BE2C (cell line): ENCODE measurements at regions not wholly inside any gene's neighbourhood (a gene's known extent, or its start where the extent isn't known, plus 50 kb on each side); places are given as distances from the start of the nearest gene placed in this dataset.

ENCODE experiments used
- DNase-seq: peaks from one replicate; pipeline ENCODE4 v3.0.0-alpha.2; 2020
- H3K27me3 ChIP-seq: fragments of 250-450 bp; sonication (Bioruptor Pico); 2 replicates; pipeline ENCODE4 v1.5.1; 2020; ENCODE audit warnings: mild to moderate bottlenecking
- H3K36me3 ChIP-seq: fragments of 250-450 bp; sonication (Bioruptor Pico); 2 replicates; pipeline ENCODE4 v1.5.1; 2020; ENCODE audit warnings: mild to moderate bottlenecking
- H3K4me1 ChIP-seq: fragments of 250-450 bp; sonication (Bioruptor Pico); 2 replicates; pipeline ENCODE4 v1.5.1; 2020
- H3K4me3 ChIP-seq: 2 replicates; pipeline ENCODE4 v1.5.1; 2011; ENCODE audit warnings: low read depth, low read length
- H3K9me3 ChIP-seq: fragments of 250-450 bp; sonication (Bioruptor Pico); 2 replicates; pipeline ENCODE4 v1.5.1; 2020
- TF ChIP-seq, protein P1 (sequence below): IDR thresholded peaks from 2 replicates; pipeline ENCODE4 v1.5.1; 2012; ENCODE audit warnings: mild to moderate bottlenecking, low read depth, low read length

DNA sequence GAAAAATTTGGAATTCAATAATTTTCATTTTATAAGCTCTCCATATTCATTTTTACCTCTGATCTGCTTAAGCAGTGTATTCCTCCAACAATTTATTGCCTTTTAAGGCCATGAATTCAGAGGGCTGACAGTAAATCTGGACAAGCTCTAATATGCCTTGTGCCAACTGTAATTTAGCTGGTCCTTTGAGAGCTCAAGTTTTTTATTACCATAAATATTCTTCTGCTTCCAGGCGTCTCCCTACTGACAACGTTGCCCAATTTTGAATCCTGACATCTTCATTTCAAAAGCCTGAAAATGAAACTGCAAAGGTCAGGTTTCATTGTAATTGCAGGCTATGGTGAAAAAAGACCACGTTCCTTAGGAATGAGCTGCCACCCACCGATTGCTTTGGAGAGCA lies 95.8 kb upstream of the GEMIN8 start:
- TF ChIP-seq, protein P1, sequence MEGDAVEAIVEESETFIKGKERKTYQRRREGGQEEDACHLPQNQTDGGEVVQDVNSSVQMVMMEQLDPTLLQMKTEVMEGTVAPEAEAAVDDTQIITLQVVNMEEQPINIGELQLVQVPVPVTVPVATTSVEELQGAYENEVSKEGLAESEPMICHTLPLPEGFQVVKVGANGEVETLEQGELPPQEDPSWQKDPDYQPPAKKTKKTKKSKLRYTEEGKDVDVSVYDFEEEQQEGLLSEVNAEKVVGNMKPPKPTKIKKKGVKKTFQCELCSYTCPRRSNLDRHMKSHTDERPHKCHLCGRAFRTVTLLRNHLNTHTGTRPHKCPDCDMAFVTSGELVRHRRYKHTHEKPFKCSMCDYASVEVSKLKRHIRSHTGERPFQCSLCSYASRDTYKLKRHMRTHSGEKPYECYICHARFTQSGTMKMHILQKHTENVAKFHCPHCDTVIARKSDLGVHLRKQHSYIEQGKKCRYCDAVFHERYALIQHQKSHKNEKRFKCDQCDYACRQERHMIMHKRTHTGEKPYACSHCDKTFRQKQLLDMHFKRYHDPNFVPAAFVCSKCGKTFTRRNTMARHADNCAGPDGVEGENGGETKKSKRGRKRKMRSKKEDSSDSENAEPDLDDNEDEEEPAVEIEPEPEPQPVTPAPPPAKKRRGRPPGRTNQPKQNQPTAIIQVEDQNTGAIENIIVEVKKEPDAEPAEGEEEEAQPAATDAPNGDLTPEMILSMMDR: no peak
- Histone ChIP-seq H3K27me3 (no peaks in the 10 kb centered on the region), H3K4me1 (no peaks in the 10 kb centered on the region), H3K4me3 (no peak overlapping the region), H3K36me3 (no peaks in the 10 kb centered on the region), H3K9me3 (no peaks in the 10 kb centered on the region)
- DNase-seq: no peak

DNA sequence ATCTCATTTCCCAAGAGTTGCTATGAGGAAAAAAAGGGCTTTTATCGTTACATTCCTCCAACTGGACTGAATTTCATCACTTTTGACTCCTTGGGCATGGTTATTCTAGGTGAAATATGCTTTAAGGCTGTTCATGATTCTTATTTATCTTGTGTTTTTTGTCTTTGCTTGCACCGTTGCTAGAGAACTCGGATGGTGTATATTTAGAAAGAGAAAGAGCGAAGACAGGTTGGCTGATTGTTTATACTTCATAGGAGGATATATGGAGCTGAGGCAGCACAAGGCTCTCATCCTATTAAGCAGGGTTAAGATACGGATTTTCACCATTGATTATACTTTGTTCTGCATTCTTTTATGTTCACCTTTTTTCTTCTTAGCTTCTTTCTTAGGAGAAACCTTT lies 94.9 kb upstream of the GEMIN8 start:
- no peak overlapping the region for H3K4me3 ChIP-seq
- no peaks in the 10 kb centered on the region for H3K27me3 ChIP-seq
- H3K9me3 ChIP-seq: no peaks in the 10 kb centered on the region
- no peaks in the 10 kb centered on the region for H3K4me1 ChIP-seq
- TF ChIP-seq, protein P1: no peak
- no peaks in the 10 kb centered on the region for H3K36me3 ChIP-seq
- no peak for DNase-seq

DNA sequence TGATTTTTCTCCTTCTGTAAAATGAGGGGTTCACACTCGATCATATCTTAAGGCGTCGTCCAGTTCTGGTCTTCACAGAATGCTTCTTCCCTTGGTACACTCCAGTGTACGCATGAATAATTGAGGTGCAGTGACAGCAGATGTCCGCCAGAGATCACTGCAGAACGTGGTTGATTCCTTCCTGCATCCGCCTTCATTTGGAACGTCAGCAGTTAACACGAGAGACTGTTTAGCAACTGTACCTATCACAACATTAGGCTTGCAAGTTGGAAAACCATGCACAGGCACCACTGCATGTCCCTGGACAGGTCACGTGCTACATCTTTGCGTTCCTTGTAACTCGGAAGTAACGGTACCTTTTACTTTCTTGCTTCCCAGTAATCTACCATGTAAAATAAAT lies 66.0 kb upstream of the GEMIN8 start:
- TF ChIP-seq, protein P1: peak; percentile 75
- Histone ChIP-seq H3K27me3 (0 out of 2 replicates have a peak, but pooled peaks cover 5% of the 10 kb centered on the region), H3K9me3 (no peaks in the 10 kb centered on the region), H3K4me1 (no peaks in the 10 kb centered on the region), H3K36me3 (no peaks in the 10 kb centered on the region), H3K4me3 (peak overlapping the region; percentile 9; the same call in 1 of the 2 replicates)
- DNase-seq: peak; percentile 34

DNA sequence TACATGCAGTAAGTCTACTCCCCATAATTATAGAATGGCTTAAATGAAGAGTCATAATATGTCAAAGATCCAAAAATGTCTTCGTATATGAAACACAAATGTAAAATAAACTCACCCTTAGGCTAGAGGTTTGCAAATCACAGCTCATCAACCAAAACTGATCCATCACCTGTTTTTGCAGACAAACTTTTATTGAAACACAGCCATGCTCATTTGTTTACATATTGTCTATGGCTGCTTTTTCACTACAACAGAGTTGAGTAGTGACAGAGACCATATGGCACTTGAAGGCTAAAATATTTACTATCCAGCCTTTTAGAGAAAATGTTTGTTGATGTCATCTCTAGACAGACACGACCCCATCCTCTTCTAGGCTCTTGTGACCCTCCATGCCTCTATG lies 64.5 kb upstream of the GEMIN8 start:
- TF ChIP-seq, protein P1: no peak
- H3K4me3 ChIP-seq: no peak overlapping the region
- 0 out of 2 replicates have a peak, but pooled peaks cover 5% of the 10 kb centered on the region for H3K27me3 ChIP-seq
- H3K36me3 ChIP-seq: no peaks in the 10 kb centered on the region
- no peaks in the 10 kb centered on the region for H3K4me1 ChIP-seq
- no peaks in the 10 kb centered on the region for H3K9me3 ChIP-seq
- no peak for DNase-seq

DNA sequence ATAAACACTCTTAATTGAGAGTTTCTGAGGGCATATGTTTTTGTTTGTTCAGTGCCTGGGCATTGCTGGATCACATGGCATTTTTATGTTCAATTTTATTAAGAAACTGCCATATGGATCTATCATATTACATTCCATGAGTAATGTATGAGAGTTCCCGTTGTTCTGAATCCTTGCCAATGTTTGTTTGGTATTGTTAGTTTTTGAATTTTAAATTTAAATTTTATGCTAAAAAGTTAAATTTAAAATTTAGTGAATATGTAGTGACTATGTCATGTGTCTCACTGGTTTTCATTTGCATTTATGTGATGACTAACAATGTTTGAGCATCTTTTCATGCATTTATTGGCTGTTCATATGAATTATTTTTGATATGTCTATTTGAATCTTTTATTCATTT lies 54.8 kb upstream of the GEMIN8 start:
- no peaks in the 10 kb centered on the region for H3K9me3 ChIP-seq
- no peak for DNase-seq
- no peaks in the 10 kb centered on the region for H3K4me1 ChIP-seq
- H3K27me3 ChIP-seq: no peaks in the 10 kb centered on the region
- TF ChIP-seq, protein P1: no peak
- H3K36me3 ChIP-seq: no peaks in the 10 kb centered on the region
- no peak overlapping the region for H3K4me3 ChIP-seq

DNA sequence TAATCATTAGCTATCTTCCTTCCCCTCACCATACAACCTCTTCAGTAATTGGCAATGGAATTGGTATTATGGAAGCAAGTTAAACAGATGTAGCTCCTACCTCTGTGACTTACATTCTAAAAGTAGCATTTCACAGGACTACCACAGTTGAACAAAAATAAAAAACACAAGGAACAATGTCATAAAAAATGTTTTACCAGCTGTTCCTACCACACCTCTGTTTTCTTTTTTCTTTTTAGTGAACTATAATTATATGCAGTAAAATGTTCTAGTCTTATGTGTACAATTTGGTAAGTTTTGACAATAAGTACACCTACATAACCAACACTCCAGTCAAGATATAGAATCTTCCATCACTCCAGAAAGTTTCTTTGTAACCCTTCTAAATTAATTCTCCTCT lies 54.1 kb upstream of the GEMIN8 start:
- TF ChIP-seq, protein P1: no peak
- Histone ChIP-seq H3K27me3 (no peaks in the 10 kb centered on the region), H3K4me1 (no peaks in the 10 kb centered on the region), H3K36me3 (no peaks in the 10 kb centered on the region), H3K4me3 (no peak overlapping the region), H3K9me3 (no peaks in the 10 kb centered on the region)
- DNase-seq: no peak
